ENCODE measurements at regions not wholly inside any gene's neighbourhood (a gene's known extent, or its start where the extent isn't known, plus 50 kb on each side); places are given as distances from the start of the nearest gene placed in this dataset.

- H3K27ac ChIP-seq (ENCODE audit: low read depth, low read length), result no peak overlapping the region
- WGBS (ENCODE audit: insufficient coverage), result 95% methylated on average over 3 of the region's 4 CpGs
- no peaks in the 10 kb centered on the region for H3K4me1 ChIP-seq (ENCODE audit: control insufficient read depth, insufficient read depth, low read length)
- no peaks in the 10 kb centered on the region for H3K9me3 ChIP-seq (ENCODE audit: control insufficient read depth, insufficient read depth, low read length)
- H3K27me3 ChIP-seq (ENCODE audit: control insufficient read depth, insufficient read depth, low read length), result no peaks in the 10 kb centered on the region
- no peak for DNase-seq (ENCODE audit: low read depth in 4 of 6, low spot score in 6 of 6)
- H3K36me3 ChIP-seq (ENCODE audit: control insufficient read depth, insufficient read depth, low read length), result no peaks in the 10 kb centered on the region
- H3K4me3 ChIP-seq (ENCODE audit: low read depth, low read length), result no peak overlapping the region
These were observed 118.9 kb downstream of the RAB11FIP2 start for GRCh38 chr10:117927871-117928270.

DNA sequence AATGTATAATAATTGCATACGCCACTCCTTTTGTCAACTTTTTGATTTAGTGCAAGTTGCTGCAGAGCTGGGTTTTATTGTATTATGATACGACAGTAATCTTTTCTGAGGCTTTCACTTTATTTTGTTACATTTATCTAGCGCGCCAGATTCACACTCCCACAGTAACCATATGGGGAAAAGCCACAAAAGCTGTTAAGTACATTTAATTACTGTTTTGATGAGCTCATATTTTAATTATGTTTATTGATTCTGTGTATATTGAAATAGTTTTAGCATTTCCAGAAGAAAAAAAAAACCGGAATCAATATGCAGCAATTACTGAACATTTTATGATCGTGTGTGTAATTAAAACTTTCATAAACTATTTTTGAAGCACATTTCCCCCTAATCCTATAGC lies 118.5 kb downstream of the RAB11FIP2 start:
- Histone ChIP-seq H3K9me3 (ENCODE audit: control insufficient read depth, insufficient read depth, low read length) (no peaks in the 10 kb centered on the region), H3K4me1 (ENCODE audit: control insufficient read depth, insufficient read depth, low read length) (no peaks in the 10 kb centered on the region), H3K36me3 (ENCODE audit: control insufficient read depth, insufficient read depth, low read length) (no peaks in the 10 kb centered on the region), H3K4me3 (ENCODE audit: low read depth, low read length) (no peak overlapping the region), H3K27me3 (ENCODE audit: control insufficient read depth, insufficient read depth, low read length) (no peaks in the 10 kb centered on the region), H3K27ac (ENCODE audit: low read depth, low read length) (no peak overlapping the region)
- peak in 2 of 6 donors; percentile 72 to 75 for DNase-seq (ENCODE audit: low read depth in 4 of 6, low spot score in 6 of 6)
- WGBS (ENCODE audit: insufficient coverage), result no CpG with 5 or more reads among the region's 6 CpGs

DNA sequence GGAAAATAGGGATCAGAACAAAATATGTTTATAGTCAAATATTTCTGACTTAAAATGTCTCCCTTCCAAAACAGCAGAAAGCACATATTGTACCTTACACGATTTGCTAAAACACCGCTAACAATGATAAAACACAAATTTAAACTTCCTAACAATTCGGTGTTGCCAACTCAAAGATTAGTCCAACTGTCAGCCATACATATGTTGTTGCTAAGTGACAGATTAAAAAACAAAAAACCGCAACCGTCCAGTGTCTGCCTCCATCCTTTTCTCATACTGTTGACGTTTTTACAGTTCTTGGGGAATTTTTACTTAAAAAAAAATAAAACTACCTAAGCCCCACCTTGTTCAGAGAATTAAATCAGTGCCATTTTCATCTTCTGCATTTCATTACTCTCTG lies 118.0 kb downstream of the RAB11FIP2 start:
- Histone ChIP-seq H3K4me3 (ENCODE audit: low read depth, low read length) (no peak overlapping the region), H3K9me3 (ENCODE audit: control insufficient read depth, insufficient read depth, low read length) (no peaks in the 10 kb centered on the region), H3K27ac (ENCODE audit: low read depth, low read length) (no peak overlapping the region), H3K27me3 (ENCODE audit: control insufficient read depth, insufficient read depth, low read length) (no peaks in the 10 kb centered on the region), H3K4me1 (ENCODE audit: control insufficient read depth, insufficient read depth, low read length) (no peaks in the 10 kb centered on the region), H3K36me3 (ENCODE audit: control insufficient read depth, insufficient read depth, low read length) (no peaks in the 10 kb centered on the region)
- peak in 1 of 6 donors; percentile 64 for DNase-seq (ENCODE audit: low read depth in 4 of 6, low spot score in 6 of 6)
- 80% methylated on average over 3 of the region's 6 CpGs for WGBS (ENCODE audit: insufficient coverage)

GRCh38 chr10:117929327-117930067 lies 117.2 kb downstream of the RAB11FIP2 start:
- no peaks in the 10 kb centered on the region for H3K4me1 ChIP-seq (ENCODE audit: control insufficient read depth, insufficient read depth, low read length)
- H3K27ac ChIP-seq (ENCODE audit: low read depth, low read length), result no peak overlapping the region
- H3K36me3 ChIP-seq (ENCODE audit: control insufficient read depth, insufficient read depth, low read length), result no peaks in the 10 kb centered on the region
- no peaks in the 10 kb centered on the region for H3K27me3 ChIP-seq (ENCODE audit: control insufficient read depth, insufficient read depth, low read length)
- no peak overlapping the region for H3K4me3 ChIP-seq (ENCODE audit: low read depth, low read length)
- DNase-seq (ENCODE audit: low read depth in 4 of 6, low spot score in 6 of 6), result no peak
- WGBS (ENCODE audit: insufficient coverage), result 59% methylated on average over 8 of the region's 9 CpGs
- no peaks in the 10 kb centered on the region for H3K9me3 ChIP-seq (ENCODE audit: control insufficient read depth, insufficient read depth, low read length)

GRCh38 chr10:117931078-117931477 lies 115.7 kb downstream of the RAB11FIP2 start:
- no peak overlapping the region for H3K4me3 ChIP-seq (ENCODE audit: low read depth, low read length)
- whole genome bisulfite sequencing (ENCODE audit: insufficient coverage), result 100% methylated on average over 1 of the region's 2 CpGs
- no peak for DNase-seq (ENCODE audit: low read depth in 4 of 6, low spot score in 6 of 6)

DNA sequence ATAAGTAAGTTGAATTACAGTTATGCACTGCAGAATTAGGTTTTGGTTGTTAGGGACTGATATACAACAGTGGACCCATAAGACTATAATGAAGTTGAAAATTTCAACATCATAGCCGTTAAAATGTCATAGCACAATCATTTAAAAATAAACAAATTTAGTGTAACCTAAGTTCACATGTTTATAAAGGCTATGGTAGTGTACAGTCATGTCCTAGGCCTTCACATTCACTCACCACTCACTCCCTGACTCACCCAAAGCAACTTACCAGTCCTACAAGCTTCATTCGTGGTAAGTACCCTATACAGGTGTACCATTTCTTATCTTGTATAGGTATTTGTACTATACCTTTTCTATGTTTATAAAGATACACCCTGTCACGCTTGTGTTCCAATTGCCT lies 113.7 kb downstream of the RAB11FIP2 start:
- Histone ChIP-seq H3K27ac (ENCODE audit: low read depth, low read length) (no peak overlapping the region), H3K9me3 (ENCODE audit: control insufficient read depth, insufficient read depth, low read length) (no peaks in the 10 kb centered on the region), H3K4me1 (ENCODE audit: control insufficient read depth, insufficient read depth, low read length) (no peaks in the 10 kb centered on the region), H3K27me3 (ENCODE audit: control insufficient read depth, insufficient read depth, low read length) (no peaks in the 10 kb centered on the region), H3K36me3 (ENCODE audit: control insufficient read depth, insufficient read depth, low read length) (no peaks in the 10 kb centered on the region), H3K4me3 (ENCODE audit: low read depth, low read length) (no peak overlapping the region)
- DNase-seq (ENCODE audit: low read depth in 4 of 6, low spot score in 6 of 6), result no peak
- no CpG with 5 or more reads among the region's 3 CpGs for WGBS (ENCODE audit: insufficient coverage)

More at GRCh38 chr10:117931078-117931477, 115.7 kb downstream of the RAB11FIP2 start:
- no peaks in the 10 kb centered on the region for H3K4me1 ChIP-seq (ENCODE audit: control insufficient read depth, insufficient read depth, low read length)
- H3K27me3 ChIP-seq (ENCODE audit: control insufficient read depth, insufficient read depth, low read length), result no peaks in the 10 kb centered on the region
- H3K27ac ChIP-seq (ENCODE audit: low read depth, low read length), result no peak overlapping the region
- no peaks in the 10 kb centered on the region for H3K36me3 ChIP-seq (ENCODE audit: control insufficient read depth, insufficient read depth, low read length)
- H3K9me3 ChIP-seq (ENCODE audit: control insufficient read depth, insufficient read depth, low read length), result no peaks in the 10 kb centered on the region

DNA sequence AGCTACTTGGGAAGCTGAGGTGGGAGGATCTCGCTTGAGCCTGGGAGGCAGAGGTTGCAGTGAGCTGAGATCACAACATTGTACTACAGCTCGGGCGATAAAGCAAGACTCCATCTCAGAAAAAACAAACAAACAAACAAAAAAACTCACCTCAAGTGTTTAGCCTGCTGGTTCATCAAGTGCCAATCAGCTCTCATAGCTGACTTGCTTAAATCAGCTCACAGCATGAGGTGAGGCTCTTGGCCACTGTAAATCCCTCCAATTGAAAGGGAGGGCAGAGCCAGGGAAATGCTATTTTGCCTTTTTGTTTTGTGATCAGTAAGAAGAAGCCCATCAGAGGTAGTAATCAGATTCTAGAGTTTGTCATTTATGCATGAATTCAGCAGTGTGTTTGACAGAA lies 112.3 kb downstream of the RAB11FIP2 start:
- DNase-seq (ENCODE audit: low read depth in 4 of 6, low spot score in 6 of 6), result no peak
- Histone ChIP-seq H3K4me3 (ENCODE audit: low read depth, low read length) (no peak overlapping the region), H3K36me3 (ENCODE audit: control insufficient read depth, insufficient read depth, low read length) (no peaks in the 10 kb centered on the region), H3K27me3 (ENCODE audit: control insufficient read depth, insufficient read depth, low read length) (no peaks in the 10 kb centered on the region), H3K9me3 (ENCODE audit: control insufficient read depth, insufficient read depth, low read length) (no peaks in the 10 kb centered on the region), H3K27ac (ENCODE audit: low read depth, low read length) (no peak overlapping the region), H3K4me1 (ENCODE audit: control insufficient read depth, insufficient read depth, low read length) (no peaks in the 10 kb centered on the region)
- 100% methylated on average over 1 of the region's 3 CpGs for WGBS (ENCODE audit: insufficient coverage)

- no peaks in the 10 kb centered on the region for H3K27me3 ChIP-seq (ENCODE audit: control insufficient read depth, insufficient read depth, low read length)
- H3K9me3 ChIP-seq (ENCODE audit: control insufficient read depth, insufficient read depth, low read length), result no peaks in the 10 kb centered on the region
- no peak overlapping the region for H3K27ac ChIP-seq (ENCODE audit: low read depth, low read length)
- H3K36me3 ChIP-seq (ENCODE audit: control insufficient read depth, insufficient read depth, low read length), result no peaks in the 10 kb centered on the region
- no peak for DNase-seq (ENCODE audit: low read depth in 4 of 6, low spot score in 6 of 6)
- WGBS (ENCODE audit: insufficient coverage), result 86% methylated on average over 9 of the region's 9 CpGs
- no peak overlapping the region for H3K4me3 ChIP-seq (ENCODE audit: low read depth, low read length)
- H3K4me1 ChIP-seq (ENCODE audit: control insufficient read depth, insufficient read depth, low read length), result no peaks in the 10 kb centered on the region
These were observed 110.6 kb downstream of the RAB11FIP2 start for GRCh38 chr10:117936141-117936540.

DNA sequence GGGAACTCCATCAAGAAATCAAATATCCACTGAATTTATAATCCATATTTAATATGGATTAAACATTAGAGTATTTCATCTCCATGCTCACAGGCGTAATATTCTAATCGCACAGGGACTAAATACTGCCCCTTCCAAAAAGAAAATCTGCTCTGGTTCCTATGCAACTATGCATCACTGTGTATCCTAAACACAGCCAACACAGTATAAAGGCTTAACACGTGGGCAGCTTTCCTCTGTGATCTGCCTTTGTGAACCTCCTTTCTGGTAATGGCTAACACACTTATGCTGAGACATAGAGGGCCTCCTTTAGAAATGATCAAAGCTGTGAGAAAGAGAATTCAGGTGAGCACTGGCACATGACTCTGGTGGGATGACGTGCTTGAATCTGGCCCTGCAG lies 110.2 kb downstream of the RAB11FIP2 start:
- Histone ChIP-seq H3K36me3 (ENCODE audit: control insufficient read depth, insufficient read depth, low read length) (no peaks in the 10 kb centered on the region), H3K9me3 (ENCODE audit: control insufficient read depth, insufficient read depth, low read length) (no peaks in the 10 kb centered on the region), H3K4me1 (ENCODE audit: control insufficient read depth, insufficient read depth, low read length) (no peaks in the 10 kb centered on the region), H3K4me3 (ENCODE audit: low read depth, low read length) (no peak overlapping the region), H3K27ac (ENCODE audit: low read depth, low read length) (no peak overlapping the region), H3K27me3 (ENCODE audit: control insufficient read depth, insufficient read depth, low read length) (peaks cover 2% of the 10 kb centered on the region)
- DNase-seq (ENCODE audit: low read depth in 4 of 6, low spot score in 6 of 6), result no peak
- 82% methylated on average over 4 of the region's 4 CpGs for WGBS (ENCODE audit: insufficient coverage)

DNA sequence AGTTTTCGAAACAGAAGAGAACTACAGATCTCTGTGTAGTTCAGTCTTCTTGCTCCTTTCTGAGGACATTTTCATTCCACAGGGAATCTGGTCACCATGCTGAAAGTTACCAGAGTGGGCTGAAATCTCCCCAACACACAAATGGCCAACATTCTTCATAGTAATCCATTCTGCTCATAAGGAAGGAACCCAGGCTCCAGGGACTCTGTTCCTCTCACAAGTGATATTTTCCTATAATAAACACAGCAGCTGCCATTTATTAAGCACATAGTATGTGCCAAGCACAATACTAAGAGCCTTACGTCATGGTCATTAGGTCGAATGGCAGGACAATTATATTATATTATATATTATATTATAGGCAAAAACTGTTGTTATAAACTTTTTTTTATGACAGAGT lies 109.8 kb downstream of the RAB11FIP2 start:
- H3K36me3 ChIP-seq (ENCODE audit: control insufficient read depth, insufficient read depth, low read length), result no peaks in the 10 kb centered on the region
- H3K27ac ChIP-seq (ENCODE audit: low read depth, low read length), result no peak overlapping the region
- 100% methylated on average over 1 of the region's 3 CpGs for WGBS (ENCODE audit: insufficient coverage)
- no peaks in the 10 kb centered on the region for H3K4me1 ChIP-seq (ENCODE audit: control insufficient read depth, insufficient read depth, low read length)
- H3K27me3 ChIP-seq (ENCODE audit: control insufficient read depth, insufficient read depth, low read length), result peaks cover 2% of the 10 kb centered on the region
- H3K9me3 ChIP-seq (ENCODE audit: control insufficient read depth, insufficient read depth, low read length), result no peaks in the 10 kb centered on the region
- H3K4me3 ChIP-seq (ENCODE audit: low read depth, low read length), result no peak overlapping the region
- DNase-seq (ENCODE audit: low read depth in 4 of 6, low spot score in 6 of 6), result no peak

Measured in spinal cord (tissue), 9 donors.